ENCODE measurements at regions not wholly inside any gene's neighbourhood (a gene's known extent, or its start where the extent isn't known, plus 50 kb on each side); places are given as distances from the start of the nearest gene placed in this dataset.

GRCh38 chr2:106041150-106041549 is 153.0 kb downstream of the UXS1 start:
- Mint-ChIP-seq H3K36me3 (ENCODE audit: low read depth) (no peaks in the 10 kb centered on the region), H3K4me3 (no peak overlapping the region), H3K27me3 (no peaks in the 10 kb centered on the region), H3K27ac (no peak overlapping the region), H3K9me3 (no peaks in the 10 kb centered on the region), H3K4me1 (ENCODE audit: low read depth) (peaks cover 11% of the 10 kb centered on the region)
- ATAC-seq (ENCODE audit: poor library complexity) (no peak), DNase-seq (no peak)
- ChIA-PET POLR2A (no interaction called here), CTCF (no interaction called here)
- TF ChIP-seq CTCF (IDR thresholded peaks at IDR 0.05) = no peak
- no peak overlapping the region for H3K4me3 ChIP-seq (ENCODE audit: low read length)
- intact Hi-C loops (cut with DNase I, micrococcal nuclease) = no loop called here
- peaks cover 5% of the 10 kb centered on the region for H3K4me1 ChIP-seq (ENCODE audit: insufficient read depth, low read length)
- no peaks in the 10 kb centered on the region for H3K9me3 ChIP-seq (ENCODE audit: control insufficient read depth in 1 of 2, insufficient read depth in 1 of 2, low read length in 2 of 2)
- no peaks in the 10 kb centered on the region for H3K36me3 ChIP-seq (ENCODE audit: insufficient read depth, low read length)
- H3K27ac ChIP-seq (ENCODE audit: low read depth in 1 of 2, low read length in 2 of 2) = no peak overlapping the region
- no peaks in the 10 kb centered on the region for H3K27me3 ChIP-seq (ENCODE audit: control insufficient read depth in 1 of 2, insufficient read depth in 2 of 2, low read length in 2 of 2)

DNA sequence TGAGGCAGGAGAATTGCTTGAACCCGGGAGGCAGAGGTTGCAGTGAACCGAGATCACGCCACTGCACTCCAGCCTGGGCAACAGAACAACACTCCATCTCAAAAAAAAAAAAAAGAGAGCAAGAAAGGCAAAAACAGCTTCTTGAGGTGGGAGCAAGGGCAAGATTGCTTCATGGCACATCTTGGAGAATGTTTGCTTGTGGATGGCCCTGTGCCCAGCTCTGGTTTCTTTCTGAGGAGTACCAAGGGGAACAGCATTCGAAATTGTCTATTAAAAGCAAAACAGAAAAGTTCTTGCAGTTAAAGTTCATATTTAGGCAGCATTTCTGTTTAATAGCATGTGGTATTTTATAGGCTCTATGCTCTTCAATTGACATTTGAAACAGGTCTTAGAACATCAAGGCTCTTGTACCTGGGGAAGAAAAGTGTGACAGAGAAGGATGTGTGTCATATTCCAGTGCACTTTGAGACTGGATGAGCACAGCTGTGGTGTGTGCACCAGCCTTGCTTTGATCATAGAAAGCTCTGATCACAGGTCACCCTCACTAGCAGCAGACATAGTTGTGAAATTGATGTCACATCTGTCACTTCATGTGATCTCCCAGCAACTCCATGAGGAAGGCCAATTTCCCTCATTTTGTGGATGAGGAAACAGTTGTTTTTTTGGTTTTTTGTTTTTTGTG is 154.3 kb downstream of the UXS1 start:
- CTCF ChIA-PET = interaction anchor here (0.6 kb wide), 1 partner anchor 52 kb away, joined by 3 read pairs; no protein-coding TSS in a partner anchor
- Mint-ChIP-seq H3K27me3 (no peaks in the 10 kb centered on the region), H3K4me3 (no peak overlapping the region), H3K9me3 (no peaks in the 10 kb centered on the region), H3K27ac (no peak overlapping the region), H3K36me3 (ENCODE audit: low read depth) (no peaks in the 10 kb centered on the region), H3K4me1 (ENCODE audit: low read depth) (peaks cover 12% of the 10 kb centered on the region)
- Histone ChIP-seq H3K27me3 (ENCODE audit: control insufficient read depth in 1 of 2, insufficient read depth in 2 of 2, low read length in 2 of 2) (no peaks in the 10 kb centered on the region), H3K27ac (ENCODE audit: low read depth in 1 of 2, low read length in 2 of 2) (no peak overlapping the region), H3K36me3 (ENCODE audit: insufficient read depth, low read length) (no peaks in the 10 kb centered on the region), H3K4me1 (ENCODE audit: insufficient read depth, low read length) (peaks cover 5% of the 10 kb centered on the region), H3K9me3 (ENCODE audit: control insufficient read depth in 1 of 2, insufficient read depth in 1 of 2, low read length in 2 of 2) (no peaks in the 10 kb centered on the region), H3K4me3 (ENCODE audit: low read length) (no peak overlapping the region)
- DNase-seq (no peak), ATAC-seq (ENCODE audit: poor library complexity) (no peak)
- POLR2A ChIA-PET = no interaction called here
- TF ChIP-seq CTCF (IDR thresholded peaks at IDR 0.05) = no peak
- intact Hi-C loops (cut with DNase I, micrococcal nuclease) = no loop called here

DNA sequence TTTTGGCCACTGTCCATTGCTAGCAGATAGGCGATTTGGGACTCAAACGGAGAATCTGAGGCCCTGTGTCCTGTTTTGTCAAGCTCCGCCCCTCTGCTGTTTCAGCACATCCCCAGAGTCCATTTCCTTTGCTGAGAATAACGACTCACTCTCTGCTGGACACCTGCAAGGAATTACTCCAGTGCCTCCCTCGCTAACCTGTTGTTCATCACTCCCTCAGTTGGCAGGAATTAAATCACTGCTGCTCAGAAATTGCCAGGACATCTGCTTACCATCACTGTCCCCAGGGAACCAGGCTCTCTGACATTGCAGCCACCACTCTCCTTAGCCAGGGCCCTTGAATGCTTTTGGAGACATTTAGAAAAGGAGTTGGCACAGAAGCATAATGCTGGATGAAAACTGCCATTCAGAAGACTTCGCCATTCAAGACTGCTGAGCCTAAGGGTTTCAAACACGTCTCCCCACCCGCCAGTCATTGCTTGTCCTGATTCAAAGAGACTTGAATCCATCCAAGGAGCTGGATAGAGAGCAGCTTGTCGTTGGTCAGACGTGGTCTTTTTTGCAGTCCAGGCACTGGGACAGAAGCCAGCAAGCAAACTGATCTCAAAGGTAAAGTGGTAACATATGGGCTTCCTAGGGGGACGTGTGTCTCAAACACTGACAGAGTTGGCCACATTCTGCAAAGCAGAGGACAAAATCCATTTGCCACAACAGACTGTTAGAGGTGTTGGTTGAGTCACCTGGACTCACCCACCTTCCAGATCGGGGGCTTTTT is 155.3 kb downstream of the UXS1 start:
- Mint-ChIP-seq H3K4me1 (ENCODE audit: low read depth) (peaks cover 12% of the 10 kb centered on the region), H3K4me3 (no peak overlapping the region), H3K27me3 (no peaks in the 10 kb centered on the region), H3K27ac (no peak overlapping the region), H3K9me3 (no peaks in the 10 kb centered on the region), H3K36me3 (ENCODE audit: low read depth) (no peaks in the 10 kb centered on the region)
- Histone ChIP-seq H3K4me1 (ENCODE audit: insufficient read depth, low read length) (peaks cover 5% of the 10 kb centered on the region), H3K9me3 (ENCODE audit: control insufficient read depth in 1 of 2, insufficient read depth in 1 of 2, low read length in 2 of 2) (no peaks in the 10 kb centered on the region), H3K27ac (ENCODE audit: low read depth in 1 of 2, low read length in 2 of 2) (no peak overlapping the region), H3K27me3 (ENCODE audit: control insufficient read depth in 1 of 2, insufficient read depth in 2 of 2, low read length in 2 of 2) (no peaks in the 10 kb centered on the region), H3K36me3 (ENCODE audit: insufficient read depth, low read length) (no peaks in the 10 kb centered on the region), H3K4me3 (ENCODE audit: low read length) (no peak overlapping the region)
- no peak for ATAC-seq (ENCODE audit: poor library complexity)
- ChIA-PET POLR2A (no interaction called here), CTCF (no interaction called here)
- TF ChIP-seq CTCF (IDR thresholded peaks at IDR 0.05) = no peak
- intact Hi-C loops (cut with DNase I, micrococcal nuclease) = no loop called here
- no peak for DNase-seq

Data from CD4-positive, alpha-beta T cell (primary cell).